HEK293 (cell line): ENCODE measurements at regions not wholly inside any gene's neighbourhood (a gene's known extent, or its start where the extent isn't known, plus 50 kb on each side); places are given as distances from the start of the nearest gene placed in this dataset.

Source experiments
- CTCF ChIA-PET: fragments of 350-600 bp; formaldehyde crosslinking; extraction: SDS; loops from one replicate; lab custom pipeline; 2021; ENCODE audit warnings: antibody characterized with exemption; lab: Yijun Ruan, JAX
- POLR2A ChIA-PET: fragments of 300-600 bp; formaldehyde crosslinking; extraction: SDS; loops from one replicate; lab custom pipeline; 2020; ENCODE audit warnings: antibody characterized with exemption, inconsistent platforms; lab: Yijun Ruan, JAX
- H3K27ac ChIP-seq: fragments of 200-500 bp; sonication (Bioruptor generic); 2 replicates; pipeline ENCODE4 v1.5.1; 2014; ENCODE audit warnings: low read depth, low read length, control low read depth, inconsistent platforms; ENCODE audit errors: extremely low read depth
- H3K36me3 ChIP-seq, 2 experiments: fragments of 200-500 bp in 1 of 2; sonication (Bioruptor generic) in 1 of 2; 1 replicate in 1 of 2; 2 replicates in 1 of 2; pipeline ENCODE4 v1.5.1; 2014 to 2017; ENCODE audit warnings: inconsistent platforms in 2 of 2, low read length in 2 of 2; ENCODE audit not compliant: control insufficient read depth in 2 of 2, insufficient read depth in 1 of 2
- H3K4me1 ChIP-seq: fragments of 200-500 bp; sonication (Bioruptor generic); 2 replicates; pipeline ENCODE4 v1.5.1; 2014; ENCODE audit warnings: mild to moderate bottlenecking, low read length, inconsistent platforms; ENCODE audit not compliant: control insufficient read depth, insufficient read depth
- H3K4me3 ChIP-seq: 2 replicates; pipeline ENCODE4 v1.5.1; 2011; ENCODE audit warnings: low read depth, mild to moderate bottlenecking, control low read depth, low read length, moderate library complexity
- H3K9me3 ChIP-seq: fragments of 200-500 bp; sonication (Bioruptor generic); 2 replicates; pipeline ENCODE4 v1.5.1; 2014; ENCODE audit warnings: low read depth, low read length, inconsistent platforms; ENCODE audit not compliant: control insufficient read depth, insufficient read depth
- EGR2 ChIP-seq: fragments of 450-650 bp; formaldehyde crosslinking; IDR thresholded peaks from 2 replicates; pipeline ENCODE4 v1.5.1; 2016; ENCODE audit warnings: low read depth, missing biosample characterization, missing genetic modification characterization
- SETDB1 ChIP-seq: IDR thresholded peaks from one replicate; pipeline ENCODE4 v1.6.1; 2017; ENCODE audit warnings: mild to moderate bottlenecking, low read length, moderate library complexity, mixed read lengths; ENCODE audit not compliant: insufficient read length
- ZBTB17 ChIP-seq: fragments of 450-650 bp; formaldehyde crosslinking; IDR thresholded peaks from 2 replicates; pipeline ENCODE4 v1.5.1; 2016; ENCODE audit warnings: missing biosample characterization, missing genetic modification characterization
- ZFHX2 ChIP-seq: fragments of 450-650 bp; formaldehyde crosslinking; conservative IDR thresholded peaks from 2 replicates; pipeline ENCODE4 v1.5.1; 2016; ENCODE audit warnings: missing biosample characterization, missing genetic modification characterization
- ZIC2 ChIP-seq: fragments of 450-650 bp; formaldehyde crosslinking; IDR thresholded peaks from 2 replicates; pipeline ENCODE4 v1.5.1; 2016; ENCODE audit warnings: missing biosample characterization, missing genetic modification characterization
- ZNF133 ChIP-seq: fragments of 450-650 bp; formaldehyde crosslinking; IDR thresholded peaks from 2 replicates; pipeline ENCODE4 v1.5.1; 2016; ENCODE audit warnings: missing biosample characterization, missing genetic modification characterization
- ZNF24 ChIP-seq: fragments of 450-650 bp; formaldehyde crosslinking; IDR thresholded peaks from 2 replicates; pipeline ENCODE4 v1.5.1; 2016; ENCODE audit warnings: missing biosample characterization, missing genetic modification characterization
- ZNF366 ChIP-seq: fragments of 450-650 bp; formaldehyde crosslinking; conservative IDR thresholded peaks from 2 replicates; pipeline ENCODE4 v1.5.1; 2016; ENCODE audit warnings: missing biosample characterization, missing genetic modification characterization
- ZNF37A ChIP-seq: fragments of 450-650 bp; IDR thresholded peaks from 2 replicates; pipeline ENCODE4 v1.5.1; 2018; ENCODE audit warnings: missing biosample characterization, missing genetic modification characterization
- ZNF404 ChIP-seq: fragments of 450-650 bp; formaldehyde crosslinking; IDR thresholded peaks from 2 replicates; pipeline ENCODE4 v1.5.1; 2017; ENCODE audit warnings: missing biosample characterization, missing genetic modification characterization
- ZNF423 ChIP-seq: fragments of 450-650 bp; formaldehyde crosslinking; IDR thresholded peaks from 2 replicates; pipeline ENCODE4 v1.5.1; 2016; ENCODE audit warnings: missing biosample characterization, missing genetic modification characterization
- ZNF658 ChIP-seq: fragments of 450-650 bp; formaldehyde crosslinking; IDR thresholded peaks from 2 replicates; pipeline ENCODE4; 2016; ENCODE audit warnings: missing biosample characterization, missing genetic modification characterization
- TF ChIP-seq, protein P1 (sequence below): fragments of 450-650 bp; formaldehyde crosslinking; IDR thresholded peaks from 2 replicates; pipeline ENCODE4 v1.5.1; 2017; ENCODE audit warnings: missing biosample characterization, missing genetic modification characterization
- TF ChIP-seq, protein P2 (sequence below): fragments of 450-650 bp; formaldehyde crosslinking; IDR thresholded peaks from 2 replicates; pipeline ENCODE4 v1.5.1; 2016; ENCODE audit warnings: missing biosample characterization, missing genetic modification characterization
- TF ChIP-seq, protein P3 (sequence below): fragments of 450-650 bp; formaldehyde crosslinking; IDR thresholded peaks from 2 replicates; pipeline ENCODE4 v1.5.1; 2016; ENCODE audit warnings: missing biosample characterization, missing genetic modification characterization
- TF ChIP-seq, protein P4 (sequence below): fragments of 450-650 bp; IDR thresholded peaks from 2 replicates; pipeline ENCODE4 v1.5.1; 2018; ENCODE audit warnings: missing biosample characterization, missing genetic modification characterization

DNA sequence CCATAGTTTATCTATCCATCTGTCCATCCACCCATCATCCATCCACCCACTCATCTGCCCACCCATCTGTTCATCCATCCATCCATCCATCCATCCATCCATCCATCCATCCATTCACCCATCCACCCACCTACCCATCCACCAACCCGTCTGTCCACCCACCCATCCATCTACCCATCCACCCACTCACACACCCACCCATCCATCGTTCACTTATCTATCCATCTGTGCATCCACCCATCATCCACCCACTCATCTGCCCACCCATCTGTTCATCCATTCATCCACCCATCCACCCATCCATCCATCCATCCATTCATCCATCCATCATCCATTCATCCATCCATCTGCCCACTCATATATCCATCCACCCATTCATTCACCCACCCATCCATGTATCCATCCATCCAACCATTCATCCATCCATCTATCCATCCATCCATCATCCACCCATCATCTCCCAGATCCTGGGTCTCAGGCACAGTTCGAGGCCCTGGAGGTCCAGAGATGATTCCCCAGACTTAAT, 88.2 kb upstream of the WNT4 start:
- H3K9me3 ChIP-seq = no peaks in the 10 kb centered on the region
- CTCF ChIA-PET = no interaction called here
- 0 out of 2 replicates have a peak, but pooled peaks have one; percentile 10 for TF ChIP-seq ZNF133
- no peak for TF ChIP-seq ZNF24
- TF ChIP-seq, protein P1, sequence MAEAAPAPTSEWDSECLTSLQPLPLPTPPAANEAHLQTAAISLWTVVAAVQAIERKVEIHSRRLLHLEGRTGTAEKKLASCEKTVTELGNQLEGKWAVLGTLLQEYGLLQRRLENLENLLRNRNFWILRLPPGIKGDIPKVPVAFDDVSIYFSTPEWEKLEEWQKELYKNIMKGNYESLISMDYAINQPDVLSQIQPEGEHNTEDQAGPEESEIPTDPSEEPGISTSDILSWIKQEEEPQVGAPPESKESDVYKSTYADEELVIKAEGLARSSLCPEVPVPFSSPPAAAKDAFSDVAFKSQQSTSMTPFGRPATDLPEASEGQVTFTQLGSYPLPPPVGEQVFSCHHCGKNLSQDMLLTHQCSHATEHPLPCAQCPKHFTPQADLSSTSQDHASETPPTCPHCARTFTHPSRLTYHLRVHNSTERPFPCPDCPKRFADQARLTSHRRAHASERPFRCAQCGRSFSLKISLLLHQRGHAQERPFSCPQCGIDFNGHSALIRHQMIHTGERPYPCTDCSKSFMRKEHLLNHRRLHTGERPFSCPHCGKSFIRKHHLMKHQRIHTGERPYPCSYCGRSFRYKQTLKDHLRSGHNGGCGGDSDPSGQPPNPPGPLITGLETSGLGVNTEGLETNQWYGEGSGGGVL (tag by site-specific recombination) = 0 out of 2 replicates have a peak, but pooled peaks have one; percentile 16
- no peak for TF ChIP-seq ZNF404
- peak; percentile 100 for TF ChIP-seq EGR2 (tag by site-specific recombination)
- TF ChIP-seq, protein P2, sequence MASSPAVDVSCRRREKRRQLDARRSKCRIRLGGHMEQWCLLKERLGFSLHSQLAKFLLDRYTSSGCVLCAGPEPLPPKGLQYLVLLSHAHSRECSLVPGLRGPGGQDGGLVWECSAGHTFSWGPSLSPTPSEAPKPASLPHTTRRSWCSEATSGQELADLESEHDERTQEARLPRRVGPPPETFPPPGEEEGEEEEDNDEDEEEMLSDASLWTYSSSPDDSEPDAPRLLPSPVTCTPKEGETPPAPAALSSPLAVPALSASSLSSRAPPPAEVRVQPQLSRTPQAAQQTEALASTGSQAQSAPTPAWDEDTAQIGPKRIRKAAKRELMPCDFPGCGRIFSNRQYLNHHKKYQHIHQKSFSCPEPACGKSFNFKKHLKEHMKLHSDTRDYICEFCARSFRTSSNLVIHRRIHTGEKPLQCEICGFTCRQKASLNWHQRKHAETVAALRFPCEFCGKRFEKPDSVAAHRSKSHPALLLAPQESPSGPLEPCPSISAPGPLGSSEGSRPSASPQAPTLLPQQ (tag by site-specific recombination) = no peak
- no peak for TF ChIP-seq SETDB1
- TF ChIP-seq ZBTB17 (tag by site-specific recombination) = peak; percentile 70
- TF ChIP-seq ZNF366 (tag by site-specific recombination) = peak; percentile 97
- TF ChIP-seq ZFHX2 (tag by site-specific recombination) = peak; percentile 98
- no peak overlapping the region for H3K27ac ChIP-seq
- POLR2A ChIA-PET = no interaction called here
- no peak overlapping the region for H3K4me3 ChIP-seq
- no peaks in the 10 kb centered on the region for H3K36me3 ChIP-seq
- no peaks in the 10 kb centered on the region for H3K4me1 ChIP-seq

DNA sequence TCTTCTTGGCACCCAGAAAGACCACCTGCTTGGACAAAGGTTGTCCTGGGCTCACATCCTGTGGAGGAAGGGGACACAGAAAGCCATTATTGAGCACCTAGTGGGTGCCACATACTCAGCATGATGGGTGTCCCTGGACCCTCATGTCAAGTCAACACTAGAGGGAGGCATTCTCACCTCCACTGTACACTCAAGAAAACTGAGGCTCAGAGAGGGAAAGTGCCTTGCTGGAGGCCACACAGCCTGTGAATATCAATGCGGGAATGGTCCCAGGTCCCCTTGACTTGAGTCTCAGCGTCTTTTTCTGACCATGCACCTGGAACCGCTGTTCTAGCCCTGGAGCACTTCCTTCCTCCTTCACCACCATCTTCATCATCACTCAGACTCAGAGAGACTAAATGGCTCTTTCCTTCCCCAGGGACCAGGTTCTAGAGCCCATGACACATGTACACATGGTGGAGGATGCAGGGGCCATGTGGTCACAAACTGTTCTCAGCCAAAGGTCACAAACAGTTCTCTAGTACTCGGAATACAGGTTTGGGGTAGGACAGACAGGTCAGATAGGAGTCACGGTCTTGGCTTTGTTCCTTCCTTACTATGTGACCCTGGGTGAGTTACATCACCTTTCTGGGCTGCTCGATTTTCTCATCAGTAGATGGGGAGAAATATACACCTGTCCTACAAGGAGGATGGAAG, 89.2 kb upstream of the WNT4 start:
- TF ChIP-seq, protein P3, sequence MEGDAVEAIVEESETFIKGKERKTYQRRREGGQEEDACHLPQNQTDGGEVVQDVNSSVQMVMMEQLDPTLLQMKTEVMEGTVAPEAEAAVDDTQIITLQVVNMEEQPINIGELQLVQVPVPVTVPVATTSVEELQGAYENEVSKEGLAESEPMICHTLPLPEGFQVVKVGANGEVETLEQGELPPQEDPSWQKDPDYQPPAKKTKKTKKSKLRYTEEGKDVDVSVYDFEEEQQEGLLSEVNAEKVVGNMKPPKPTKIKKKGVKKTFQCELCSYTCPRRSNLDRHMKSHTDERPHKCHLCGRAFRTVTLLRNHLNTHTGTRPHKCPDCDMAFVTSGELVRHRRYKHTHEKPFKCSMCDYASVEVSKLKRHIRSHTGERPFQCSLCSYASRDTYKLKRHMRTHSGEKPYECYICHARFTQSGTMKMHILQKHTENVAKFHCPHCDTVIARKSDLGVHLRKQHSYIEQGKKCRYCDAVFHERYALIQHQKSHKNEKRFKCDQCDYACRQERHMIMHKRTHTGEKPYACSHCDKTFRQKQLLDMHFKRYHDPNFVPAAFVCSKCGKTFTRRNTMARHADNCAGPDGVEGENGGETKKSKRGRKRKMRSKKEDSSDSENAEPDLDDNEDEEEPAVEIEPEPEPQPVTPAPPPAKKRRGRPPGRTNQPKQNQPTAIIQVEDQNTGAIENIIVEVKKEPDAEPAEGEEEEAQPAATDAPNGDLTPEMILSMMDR (tag by site-specific recombination) = peak; percentile 33; the same call in 1 of the 2 replicates
- TF ChIP-seq ZNF37A = no peak
- TF ChIP-seq, protein P4, sequence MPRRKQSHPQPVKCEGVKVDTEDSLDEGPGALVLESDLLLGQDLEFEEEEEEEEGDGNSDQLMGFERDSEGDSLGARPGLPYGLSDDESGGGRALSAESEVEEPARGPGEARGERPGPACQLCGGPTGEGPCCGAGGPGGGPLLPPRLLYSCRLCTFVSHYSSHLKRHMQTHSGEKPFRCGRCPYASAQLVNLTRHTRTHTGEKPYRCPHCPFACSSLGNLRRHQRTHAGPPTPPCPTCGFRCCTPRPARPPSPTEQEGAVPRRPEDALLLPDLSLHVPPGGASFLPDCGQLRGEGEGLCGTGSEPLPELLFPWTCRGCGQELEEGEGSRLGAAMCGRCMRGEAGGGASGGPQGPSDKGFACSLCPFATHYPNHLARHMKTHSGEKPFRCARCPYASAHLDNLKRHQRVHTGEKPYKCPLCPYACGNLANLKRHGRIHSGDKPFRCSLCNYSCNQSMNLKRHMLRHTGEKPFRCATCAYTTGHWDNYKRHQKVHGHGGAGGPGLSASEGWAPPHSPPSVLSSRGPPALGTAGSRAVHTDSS = 0 out of 2 replicates have a peak, but pooled peaks have one; percentile 45
- peak; percentile 24; the same call in 1 of the 2 replicates for TF ChIP-seq ZNF423 (tag by site-specific recombination)
- TF ChIP-seq ZNF658 (tag by site-specific recombination) = no peak
- TF ChIP-seq ZIC2 (tag by site-specific recombination) = no peak
- Histone ChIP-seq H3K27ac (no peak overlapping the region), H3K9me3 (no peaks in the 10 kb centered on the region), H3K4me1 (no peaks in the 10 kb centered on the region), H3K36me3 (no peaks in the 10 kb centered on the region), H3K4me3 (no peak overlapping the region)
- CTCF ChIA-PET = interaction anchor here (0.6 kb wide), 1 partner anchor 39 kb away, joined by 3 read pairs; no protein-coding TSS in a partner anchor
- POLR2A ChIA-PET = no interaction called here
